H1 (cell line): ENCODE measurements at regions not wholly inside any gene's neighbourhood (a gene's known extent, or its start where the extent isn't known, plus 50 kb on each side); places are given as distances from the start of the nearest gene placed in this dataset.

Experiments
- CTCF ChIA-PET: fragments of 300-600 bp; sonication (Branson Sonifier 250); formaldehyde crosslinking; loops from one replicate; lab custom pipeline; 2021; ENCODE audit not compliant: partially characterized antibody; lab: Charles Lee
- POLR2A ChIA-PET: fragments of 300-600 bp; sonication (Branson Sonifier 250); formaldehyde crosslinking; loops from one replicate; lab custom pipeline; 2021; ENCODE audit warnings: inconsistent platforms; ENCODE audit not compliant: partially characterized antibody; lab: Charles Lee
- DNase-seq, 2 experiments: peaks; one replicate each; pipeline versions ENCODE4 v3.0.0 to v3.0.0-alpha.2; 2010 to 2022; ENCODE audit warnings: low spot score in 2 of 2, low read depth in 1 of 2, mixed read lengths in 1 of 2
- FAIRE-seq: peaks from 2 replicates; lab custom pipeline; 2011; peaks lifted over from hg19 to GRCh38; lab: Jason Lieb, UNC
- H2AFZ ChIP-seq: 2 replicates; pipeline ENCODE4 v1.8.1; 2012; ENCODE audit warnings: low read length, inconsistent platforms
- H2AK5ac ChIP-seq: 2 replicates; pipeline ENCODE4 v1.6.1; 2013; ENCODE audit warnings: low read depth, low read length
- H2BK120ac ChIP-seq: replicated peaks from 2 replicates; pipeline ENCODE3; 2013; ENCODE audit warnings: low read depth, low read length, inconsistent platforms
- H2BK12ac ChIP-seq: 2 replicates; pipeline ENCODE4 v1.6.1; 2013; ENCODE audit warnings: low read depth, low read length
- H2BK15ac ChIP-seq: 2 replicates; pipeline ENCODE4 v1.6.1; 2013; ENCODE audit warnings: low read length
- H2BK20ac ChIP-seq: 2 replicates; pipeline ENCODE4 v1.6.1; 2013; ENCODE audit warnings: low read length
- H2BK5ac ChIP-seq: 2 replicates; pipeline ENCODE4 v1.6.1; 2013; ENCODE audit warnings: low read depth, low read length
- H3K14ac ChIP-seq: 2 replicates; pipeline ENCODE4 v1.6.1; 2013; ENCODE audit warnings: inconsistent platforms; ENCODE audit not compliant: insufficient read length
- H3K18ac ChIP-seq: 2 replicates; pipeline ENCODE4 v1.6.1; 2013; ENCODE audit warnings: low read length; ENCODE audit errors: extremely low read depth
- H3K23ac ChIP-seq: 2 replicates; pipeline ENCODE4 v1.6.1; 2013; ENCODE audit warnings: inconsistent platforms; ENCODE audit not compliant: insufficient read length
- H3K23me2 ChIP-seq: 2 replicates; pipeline ENCODE4 v1.6.1; 2013; ENCODE audit warnings: low read depth, low read length
- H3K27ac ChIP-seq: 2 replicates; pipeline ENCODE4 v1.6.1; 2011; ENCODE audit warnings: low read depth, low read length, inconsistent platforms
- H3K27me3 ChIP-seq, 4 experiments: replicated peaks in 1 of 4; 1 replicate in 1 of 4; 2 replicates in 3 of 4; pipeline versions ENCODE4 v1.6.1 to v1.8.1; 2011 to 2013; ENCODE audit warnings: low read length in 3 of 4, mild to moderate bottlenecking in 3 of 4, inconsistent platforms in 2 of 4, mixed read lengths in 2 of 4, moderate library complexity in 1 of 4; ENCODE audit not compliant: control insufficient read depth in 3 of 4, insufficient read depth in 3 of 4; ENCODE audit errors: extremely low read depth in 1 of 4
- H3K36me3 ChIP-seq, 4 experiments: 2 replicates each; pipeline versions ENCODE4 v1.6.1 to v1.8.1; 2011 to 2013; ENCODE audit warnings: mild to moderate bottlenecking in 4 of 4, low read length in 3 of 4, moderate library complexity in 2 of 4, control low read depth in 1 of 4, inconsistent platforms in 1 of 4; ENCODE audit not compliant: insufficient read depth in 4 of 4, control insufficient read depth in 2 of 4
- H3K4ac ChIP-seq: replicated peaks from 2 replicates; pipeline ENCODE3; 2013; ENCODE audit warnings: low read length, low read depth, mixed read lengths, inconsistent platforms; ENCODE audit not compliant: insufficient read length
- H3K4me1 ChIP-seq, 4 experiments: replicated peaks in 1 of 4; 1 replicate in 1 of 4; 2 replicates in 3 of 4; pipeline versions ENCODE4 v1.6.1 to v1.8.1; 2011 to 2013; ENCODE audit warnings: low read length in 3 of 4, inconsistent platforms in 2 of 4, mixed read lengths in 1 of 4; ENCODE audit not compliant: insufficient read depth in 4 of 4, control insufficient read depth in 3 of 4
- H3K4me2 ChIP-seq, 2 experiments: 2 replicates each; pipeline versions ENCODE4 v1.6.1 to v1.8.1; 2011 to 2013; ENCODE audit warnings: low read depth in 2 of 2, low read length in 2 of 2, control low read depth in 1 of 2, inconsistent platforms in 1 of 2, mild to moderate bottlenecking in 1 of 2; ENCODE audit not compliant: insufficient read depth in 1 of 2
- H3K4me3 ChIP-seq, 4 experiments: fragments of 200-600, 300-600 bp in 1 of 4; sonication (generic), shearing (Covaris generic), sonication (Bioruptor Twin) in 1 of 4; 2 replicates each; pipeline versions ENCODE4 v1.5.1 to v1.8.1; 2011 to 2016; ENCODE audit warnings: low read length in 4 of 4, low read depth in 3 of 4, control low read depth in 2 of 4, inconsistent platforms in 2 of 4, mild to moderate bottlenecking in 2 of 4, mixed read lengths in 1 of 4, moderate library complexity in 1 of 4; ENCODE audit not compliant: insufficient read depth in 2 of 4; ENCODE audit errors: extremely low read depth in 1 of 4
- H3K56ac ChIP-seq: replicated peaks from 2 replicates; pipeline ENCODE3; 2013; ENCODE audit warnings: low read depth, mild to moderate bottlenecking, mixed read lengths, low read length, inconsistent platforms; ENCODE audit not compliant: insufficient read length
- H3K79me1 ChIP-seq: 2 replicates; pipeline ENCODE4 v1.6.1; 2013; ENCODE audit warnings: low read depth, low read length, control low read depth
- H3K79me2 ChIP-seq, 2 experiments: 2 replicates each; pipeline versions ENCODE4 v1.6.1 to v1.8.1; 2012 to 2013; ENCODE audit warnings: low read length in 2 of 2, mild to moderate bottlenecking in 2 of 2, inconsistent platforms in 1 of 2; ENCODE audit not compliant: insufficient read depth in 2 of 2, control insufficient read depth in 1 of 2
- H3K9ac ChIP-seq, 4 experiments: replicated peaks in 1 of 4; 1 replicate in 1 of 4; 2 replicates in 3 of 4; pipeline versions ENCODE4 v1.6.1 to v1.8.1; 2011 to 2013; ENCODE audit warnings: low read depth in 3 of 4, low read length in 3 of 4, control low read depth in 2 of 4, mild to moderate bottlenecking in 2 of 4, moderate library complexity in 2 of 4, inconsistent platforms in 1 of 4; ENCODE audit errors: extremely low read depth in 1 of 4
- H3K9me3 ChIP-seq, 2 experiments: 2 replicates each; pipeline versions ENCODE4 v1.6.1 to v1.8.1; 2012 to 2013; ENCODE audit warnings: mild to moderate bottlenecking in 2 of 2, moderate library complexity in 2 of 2, control low read depth in 1 of 2, inconsistent platforms in 1 of 2, low read depth in 1 of 2, low read length in 1 of 2, mixed read lengths in 1 of 2; ENCODE audit not compliant: insufficient read depth in 2 of 2
- H4K20me1 ChIP-seq, 2 experiments: replicated peaks in 1 of 2; 2 replicates each; pipeline versions ENCODE3 to v1.8.1; 2011 to 2013; ENCODE audit warnings: inconsistent platforms in 2 of 2, low read length in 2 of 2, mild to moderate bottlenecking in 1 of 2; ENCODE audit not compliant: insufficient read depth in 2 of 2, control insufficient read depth in 1 of 2
- H4K5ac ChIP-seq: 2 replicates; pipeline ENCODE4 v1.6.1; 2013; ENCODE audit warnings: low read length, low read depth, mixed read lengths, inconsistent platforms; ENCODE audit not compliant: insufficient read length
- H4K8ac ChIP-seq: 2 replicates; pipeline ENCODE4 v1.8.0; 2013; ENCODE audit warnings: mild to moderate bottlenecking, moderate library complexity, low read length, inconsistent platforms; ENCODE audit not compliant: insufficient read depth; ENCODE audit errors: extremely low read depth
- H4K91ac ChIP-seq: replicated peaks from 2 replicates; pipeline ENCODE3; 2013; ENCODE audit warnings: low read length, mixed read lengths, inconsistent platforms; ENCODE audit not compliant: insufficient read length
- BACH1 ChIP-seq: IDR thresholded peaks from 2 replicates; pipeline ENCODE4 v1.6.1; 2012; ENCODE audit warnings: low read length, improper control_type of control experiment
- BCL11A ChIP-seq, 2 experiments: IDR thresholded peaks; one replicate each; pipeline ENCODE4 v1.6.1; 2011; ENCODE audit warnings: low read depth in 2 of 2, low read length in 2 of 2, mild to moderate bottlenecking in 2 of 2
- CBX5 ChIP-seq: fragments of 300-800, 300-1000 bp; sonication (generic); IDR thresholded peaks from 2 replicates; pipeline ENCODE4 v1.7.1; 2016; ENCODE audit warnings: antibody characterized with exemption, low read length, low read depth
- E2F6 ChIP-seq: IDR thresholded peaks from 2 replicates; pipeline ENCODE4 v1.6.1; 2012; ENCODE audit warnings: inconsistent platforms
- EP300 ChIP-seq, 2 experiments: IDR thresholded peaks; 1 replicate in 1 of 2; 2 replicates in 1 of 2; pipeline ENCODE4 v1.6.1; 2011 to 2012; ENCODE audit warnings: low read depth in 2 of 2, low read length in 2 of 2, mild to moderate bottlenecking in 2 of 2, borderline replicate concordance in 1 of 2, inconsistent platforms in 1 of 2, moderate library complexity in 1 of 2
- EZH2 ChIP-seq: fragments of 200-600 bp; sonication (generic); IDR thresholded peaks from 2 replicates; pipeline ENCODE4 v1.7.1; 2012; ENCODE audit warnings: low read depth, mild to moderate bottlenecking, moderate library complexity, low read length, inconsistent platforms; ENCODE audit not compliant: severe bottlenecking
- KDM1A ChIP-seq: fragments of 200-600, 300-600 bp; sonication (generic); IDR thresholded peaks from 2 replicates; pipeline ENCODE4 v1.7.1; 2016; ENCODE audit warnings: mild to moderate bottlenecking, low read length, borderline replicate concordance
- PHF8 ChIP-seq: fragments of 200-600 bp; sonication (generic); conservative IDR thresholded peaks from 2 replicates; pipeline ENCODE4 v1.7.1; 2012; ENCODE audit warnings: low read depth, mild to moderate bottlenecking, inconsistent platforms, low read length, moderate library complexity
- POU5F1 ChIP-seq: IDR thresholded peaks from 2 replicates; pipeline ENCODE4 v1.6.1; 2011; ENCODE audit warnings: low read depth, mild to moderate bottlenecking, low read length, moderate library complexity
- SAP30 ChIP-seq: fragments of 300-600 bp; sonication (generic); IDR thresholded peaks from 2 replicates; pipeline ENCODE4 v1.7.1; 2012; ENCODE audit warnings: low read length, moderate library complexity, mild to moderate bottlenecking, inconsistent platforms; ENCODE audit not compliant: insufficient read depth, insufficient replicate concordance
- SIRT6 ChIP-seq: IDR thresholded peaks from one replicate; pipeline ENCODE4 v1.7.1; 2012; ENCODE audit warnings: low read length, inconsistent platforms
- SP1 ChIP-seq: IDR thresholded peaks from 2 replicates; pipeline ENCODE4 v1.6.1; 2011; ENCODE audit warnings: low read depth, low read length
- TCF12 ChIP-seq: IDR thresholded peaks from 2 replicates; pipeline ENCODE4 v1.6.1; 2011; ENCODE audit warnings: low read depth, mild to moderate bottlenecking, low read length
- TEAD4 ChIP-seq: IDR thresholded peaks from 2 replicates; pipeline ENCODE4 v1.6.1; 2012; ENCODE audit warnings: low read depth, low read length, inconsistent platforms, mixed read lengths
- YY1 ChIP-seq: IDR thresholded peaks from 2 replicates; pipeline ENCODE4 v1.6.1; 2011; ENCODE audit warnings: low read depth, mild to moderate bottlenecking, low read length

GRCh38 chr15:81962482-81962881 lies 83.3 kb downstream of the MEX3B start:
- Histone ChIP-seq H4K5ac (no peak overlapping the region), H4K20me1 (no peaks in the 10 kb centered on the region), H2AFZ (no peak overlapping the region), H3K4me1 (no peaks in the 10 kb centered on the region), H3K9ac (no peak overlapping the region), H3K36me3 (no peaks in the 10 kb centered on the region; a peak in 1 of 8 replicates), H3K23me2 (no peaks in the 10 kb centered on the region), H2BK120ac (no peak overlapping the region), H3K9me3 (no peaks in the 10 kb centered on the region), H3K56ac (no peak overlapping the region), H3K18ac (no peak overlapping the region), H2AK5ac (no peak overlapping the region), H3K79me2 (no peaks in the 10 kb centered on the region), H3K4me3 (no peak overlapping the region), H3K27me3 (no peaks in the 10 kb centered on the region), H3K14ac (no peak overlapping the region), H3K4me2 (no peak overlapping the region), H3K27ac (no peak overlapping the region), H2BK12ac (no peak overlapping the region), H2BK20ac (no peak overlapping the region), H4K91ac (no peak overlapping the region), H3K4ac (no peak overlapping the region), H3K23ac (no peak overlapping the region), H3K79me1 (no peaks in the 10 kb centered on the region), H2BK15ac (no peak overlapping the region), H2BK5ac (no peak overlapping the region), H4K8ac (no peak overlapping the region)
- ChIA-PET POLR2A (no interaction called here), CTCF (no interaction called here)
- TF ChIP-seq SAP30 (no peak), E2F6 (no peak), YY1 (no peak), EZH2 (no peak), TEAD4 (no peak), BACH1 (no peak), PHF8 (no peak), KDM1A (no peak), BCL11A (IDR thresholded peaks at IDR 0.05; ENCODE audit: low read depth in 2 of 2, low read length in 2 of 2) (no peak), TCF12 (no peak), SP1 (no peak), CBX5 (no peak), EP300 (IDR thresholded peaks at IDR 0.05; ENCODE audit: borderline replicate concordance in 1 of 2, low read depth in 2 of 2, low read length in 2 of 2) (no peak), POU5F1 (no peak), SIRT6 (no peak)
- FAIRE-seq (no peak), DNase-seq (no peak)
